ENCODE measurements at regions not wholly inside any gene's neighbourhood (a gene's known extent, or its start where the extent isn't known, plus 50 kb on each side); places are given as distances from the start of the nearest gene placed in this dataset.

DNA sequence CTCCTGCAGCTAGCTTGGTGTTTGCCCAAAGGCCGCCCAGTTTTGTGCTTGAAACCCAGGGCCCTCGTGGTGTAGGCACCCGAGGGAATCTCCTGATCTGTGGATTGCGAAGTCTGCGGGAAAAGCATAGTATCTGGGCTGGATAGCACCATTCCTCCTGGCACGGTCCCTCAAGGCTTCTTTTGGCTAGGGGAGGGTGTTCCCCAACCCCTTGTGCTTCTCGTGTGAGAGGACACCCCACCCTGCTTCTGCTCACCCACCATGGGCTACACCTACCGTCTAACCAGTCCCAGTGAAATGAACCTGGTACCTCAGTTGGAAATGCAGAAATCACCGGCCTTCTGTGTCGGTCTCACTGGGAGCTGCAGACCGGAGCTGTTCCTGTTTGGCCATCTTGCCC lies 403.5 kb downstream of the USP25 start:
- Histone ChIP-seq H3K27ac (no peak overlapping the region), H3K4me1 (no peaks in the 10 kb centered on the region), H3K4me3 (no peak overlapping the region), H3K27me3 (no peaks in the 10 kb centered on the region), H3K36me3 (no peaks in the 10 kb centered on the region), H3K9me3 (no peaks in the 10 kb centered on the region)
- WGBS = 96% methylated on average over 10 of the region's 11 CpGs
- no peak for DNase-seq (ENCODE audit: low spot score in 2 of 2)
- TF ChIP-seq POLR2A (IDR thresholded peaks at IDR 0.05) (no peak), POLR2AphosphoS5 (IDR thresholded peaks at IDR 0.05) (no peak), EP300 (IDR thresholded peaks at IDR 0.05) (no peak)
- TF ChIP-seq, protein P1, sequence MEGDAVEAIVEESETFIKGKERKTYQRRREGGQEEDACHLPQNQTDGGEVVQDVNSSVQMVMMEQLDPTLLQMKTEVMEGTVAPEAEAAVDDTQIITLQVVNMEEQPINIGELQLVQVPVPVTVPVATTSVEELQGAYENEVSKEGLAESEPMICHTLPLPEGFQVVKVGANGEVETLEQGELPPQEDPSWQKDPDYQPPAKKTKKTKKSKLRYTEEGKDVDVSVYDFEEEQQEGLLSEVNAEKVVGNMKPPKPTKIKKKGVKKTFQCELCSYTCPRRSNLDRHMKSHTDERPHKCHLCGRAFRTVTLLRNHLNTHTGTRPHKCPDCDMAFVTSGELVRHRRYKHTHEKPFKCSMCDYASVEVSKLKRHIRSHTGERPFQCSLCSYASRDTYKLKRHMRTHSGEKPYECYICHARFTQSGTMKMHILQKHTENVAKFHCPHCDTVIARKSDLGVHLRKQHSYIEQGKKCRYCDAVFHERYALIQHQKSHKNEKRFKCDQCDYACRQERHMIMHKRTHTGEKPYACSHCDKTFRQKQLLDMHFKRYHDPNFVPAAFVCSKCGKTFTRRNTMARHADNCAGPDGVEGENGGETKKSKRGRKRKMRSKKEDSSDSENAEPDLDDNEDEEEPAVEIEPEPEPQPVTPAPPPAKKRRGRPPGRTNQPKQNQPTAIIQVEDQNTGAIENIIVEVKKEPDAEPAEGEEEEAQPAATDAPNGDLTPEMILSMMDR (IDR thresholded peaks at IDR 0.05) = no peak

DNA sequence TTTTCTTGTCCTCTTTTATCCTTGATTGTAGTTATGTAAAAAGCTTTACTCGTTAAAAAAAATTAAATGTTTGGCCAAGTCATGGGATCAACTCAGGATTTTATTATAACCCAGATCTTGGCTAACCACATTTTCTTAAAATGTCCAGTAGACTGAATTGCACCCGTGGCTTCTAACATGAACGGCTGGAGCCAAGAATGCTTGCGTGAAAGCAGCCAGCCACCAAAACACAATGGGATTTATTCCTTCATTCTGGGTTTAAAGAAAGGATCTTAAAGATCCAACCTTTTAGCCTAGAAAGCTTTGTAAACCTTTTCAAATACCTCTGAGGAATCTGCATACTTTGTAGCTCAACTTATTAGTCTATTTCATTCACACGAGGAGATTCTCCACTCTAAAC lies 404.4 kb downstream of the USP25 start:
- H3K9me3 ChIP-seq = no peaks in the 10 kb centered on the region
- H3K27ac ChIP-seq = no peak overlapping the region

DNA sequence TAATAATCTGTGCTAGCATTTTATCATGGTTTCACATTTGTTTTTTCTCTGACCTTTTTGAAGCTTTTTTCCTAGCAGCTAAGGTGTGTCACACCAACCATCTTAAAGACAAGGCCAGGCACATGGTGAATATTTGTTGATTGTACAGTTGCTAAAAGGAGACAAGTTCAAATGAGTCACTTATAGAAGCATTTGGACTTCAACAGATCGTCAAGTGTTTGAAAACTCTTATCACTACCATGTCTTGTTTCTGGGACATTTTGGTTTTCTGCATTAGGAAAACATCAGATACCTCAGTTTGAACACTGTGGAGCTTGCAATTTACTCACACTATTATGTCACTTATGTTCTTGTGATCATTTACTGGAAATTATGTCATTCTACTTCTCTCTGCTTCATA lies 407.3 kb downstream of the USP25 start:
- Histone ChIP-seq H3K27me3 (no peaks in the 10 kb centered on the region), H3K9me3 (no peaks in the 10 kb centered on the region), H3K4me3 (no peak overlapping the region), H3K4me1 (no peaks in the 10 kb centered on the region), H3K36me3 (no peaks in the 10 kb centered on the region), H3K27ac (no peak overlapping the region)
- TF ChIP-seq POLR2A (IDR thresholded peaks at IDR 0.05) (no peak), POLR2AphosphoS5 (IDR thresholded peaks at IDR 0.05) (no peak), EP300 (IDR thresholded peaks at IDR 0.05) (no peak)
- TF ChIP-seq, protein P1 (IDR thresholded peaks at IDR 0.05) = no peak
- 52% methylated on average over 1 of the region's 1 CpG for WGBS
- DNase-seq (ENCODE audit: low spot score in 2 of 2) = no peak

More for the DNA sequence above, 404.4 kb downstream of the USP25 start:
- Histone ChIP-seq H3K27me3 (no peaks in the 10 kb centered on the region), H3K4me1 (no peaks in the 10 kb centered on the region), H3K36me3 (no peaks in the 10 kb centered on the region), H3K4me3 (no peak overlapping the region)
- DNase-seq (ENCODE audit: low spot score in 2 of 2) = no peak
- TF ChIP-seq, protein P1 (IDR thresholded peaks at IDR 0.05) = no peak
- TF ChIP-seq EP300 (IDR thresholded peaks at IDR 0.05) (no peak), POLR2AphosphoS5 (IDR thresholded peaks at IDR 0.05) (no peak), POLR2A (IDR thresholded peaks at IDR 0.05) (no peak)
- WGBS = 66% methylated on average over 5 of the region's 5 CpGs

DNA sequence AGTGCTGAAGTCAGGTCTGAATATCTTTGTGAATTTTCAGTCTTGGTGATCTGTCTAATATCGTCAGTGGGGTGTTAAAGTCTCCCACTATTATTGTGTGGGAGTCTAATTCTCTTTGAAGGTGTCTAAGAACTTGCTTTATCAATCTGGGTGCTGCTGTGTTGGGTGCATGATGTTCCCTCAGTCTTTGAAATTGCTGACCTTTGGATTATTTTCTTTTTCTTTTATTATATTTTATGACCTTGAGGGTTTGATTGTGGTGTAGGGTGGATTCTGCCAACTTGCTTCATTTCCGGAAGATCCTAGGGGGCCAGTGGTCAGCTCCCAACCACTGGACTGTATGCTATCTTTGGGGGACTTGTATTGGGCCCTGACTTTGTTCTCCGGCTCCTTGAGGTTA lies 415.3 kb downstream of the USP25 start:
- Histone ChIP-seq H3K9me3 (no peaks in the 10 kb centered on the region), H3K27me3 (no peaks in the 10 kb centered on the region), H3K36me3 (no peaks in the 10 kb centered on the region), H3K27ac (no peak overlapping the region), H3K4me3 (no peak overlapping the region), H3K4me1 (no peaks in the 10 kb centered on the region)
- TF ChIP-seq EP300 (IDR thresholded peaks at IDR 0.05) (no peak), POLR2A (IDR thresholded peaks at IDR 0.05) (no peak), POLR2AphosphoS5 (IDR thresholded peaks at IDR 0.05) (no peak)
- TF ChIP-seq, protein P1 (IDR thresholded peaks at IDR 0.05) = no peak
- no peak for DNase-seq (ENCODE audit: low spot score in 2 of 2)
- 96% methylated on average over 2 of the region's 3 CpGs for WGBS

DNA sequence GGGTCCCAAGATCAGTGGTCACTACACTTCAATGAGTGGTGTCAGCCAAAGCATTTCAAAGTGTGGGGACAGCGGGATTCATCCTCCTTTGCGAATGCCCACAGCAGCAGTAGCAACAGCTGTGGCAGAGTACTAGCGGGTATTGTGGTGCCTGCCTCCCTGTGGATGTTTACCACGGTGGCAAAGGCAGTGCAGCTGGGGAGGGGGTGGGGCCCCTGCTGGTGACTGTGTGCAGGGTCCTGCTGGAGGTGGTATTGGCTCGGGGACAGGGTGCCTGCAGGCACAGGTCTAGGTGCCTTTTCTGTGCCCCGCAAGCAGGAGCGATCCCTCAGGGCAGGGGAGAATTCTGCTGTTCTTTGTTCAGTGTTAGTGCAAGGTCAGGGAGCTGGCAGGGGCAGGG lies 415.7 kb downstream of the USP25 start:
- no peak overlapping the region for H3K4me3 ChIP-seq
- H3K36me3 ChIP-seq = no peaks in the 10 kb centered on the region
- no peak for DNase-seq (ENCODE audit: low spot score in 2 of 2)
- 100% methylated on average over 1 of the region's 7 CpGs for WGBS
- H3K27me3 ChIP-seq = no peaks in the 10 kb centered on the region
- H3K27ac ChIP-seq = no peak overlapping the region
- TF ChIP-seq POLR2A (IDR thresholded peaks at IDR 0.05) = no peak
- H3K9me3 ChIP-seq = no peaks in the 10 kb centered on the region
- no peaks in the 10 kb centered on the region for H3K4me1 ChIP-seq

DNA sequence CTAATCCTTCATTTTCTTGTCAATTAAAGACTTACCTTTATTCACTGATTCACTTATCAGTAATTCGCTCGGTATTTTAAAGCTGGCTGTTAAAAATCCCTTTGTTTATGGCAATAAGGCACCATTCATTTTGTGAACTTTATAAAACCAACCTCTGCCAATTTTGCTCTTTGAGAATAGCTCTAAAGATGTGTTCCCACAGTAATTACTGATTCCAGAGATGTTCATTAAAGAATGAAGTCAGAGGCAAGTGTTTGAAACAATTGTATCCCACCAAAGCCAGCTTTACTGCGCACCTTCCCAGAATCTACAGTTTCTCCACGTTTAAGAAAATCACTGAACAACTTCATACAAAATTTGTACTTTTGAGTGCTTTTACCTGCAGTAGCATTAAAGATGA lies 424.5 kb downstream of the USP25 start:
- WGBS = 88% methylated on average over 4 of the region's 4 CpGs

More for the DNA sequence above, 424.5 kb downstream of the USP25 start:
- H3K36me3 ChIP-seq = no peaks in the 10 kb centered on the region
- DNase-seq (ENCODE audit: low spot score in 2 of 2) = no peak
- TF ChIP-seq POLR2A (IDR thresholded peaks at IDR 0.05) (no peak), EP300 (IDR thresholded peaks at IDR 0.05) (no peak), POLR2AphosphoS5 (IDR thresholded peaks at IDR 0.05) (no peak)
- TF ChIP-seq, protein P1 (IDR thresholded peaks at IDR 0.05) = no peak
- H3K4me1 ChIP-seq = no peaks in the 10 kb centered on the region
- H3K27ac ChIP-seq = no peak overlapping the region
- no peak overlapping the region for H3K4me3 ChIP-seq
- H3K27me3 ChIP-seq = no peaks in the 10 kb centered on the region
- no peaks in the 10 kb centered on the region for H3K9me3 ChIP-seq

All from suprapubic skin (tissue), 4 donors.